NCI-H2196 treated with DMSO at 0.1 percent for 48 hours (cell line): ENCODE measurements at regions not wholly inside any gene's neighbourhood (a gene's known extent, or its start where the extent isn't known, plus 50 kb on each side); places are given as distances from the start of the nearest gene placed in this dataset.

Source experiments
- DNase-seq: peaks from one replicate; lab custom pipeline; 2025; ENCODE audit not compliant: unreplicated experiment; lab: John Stamatoyannopoulos, UW

DNA sequence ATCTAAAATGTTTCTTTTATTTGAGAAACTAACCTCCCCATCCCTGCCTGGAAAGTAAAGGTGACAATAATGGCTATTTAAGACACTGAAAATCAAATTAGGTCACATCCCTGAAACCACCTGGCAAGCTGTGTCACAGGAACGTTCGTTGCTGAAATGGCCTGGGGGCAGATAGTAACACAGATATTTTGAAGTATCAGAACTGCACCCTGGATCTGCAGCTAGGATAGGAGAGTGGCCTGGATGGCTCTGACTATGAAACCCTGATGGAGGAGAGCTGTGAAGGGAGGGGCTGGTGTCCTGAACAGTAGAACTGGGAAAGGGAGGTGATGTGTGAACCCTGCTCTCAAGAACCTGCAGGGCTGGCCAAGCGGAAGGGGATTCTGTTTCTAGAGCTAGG lies 648.3 kb upstream of the CFAP20DC start:
- DNase-seq, result no peak

DNA sequence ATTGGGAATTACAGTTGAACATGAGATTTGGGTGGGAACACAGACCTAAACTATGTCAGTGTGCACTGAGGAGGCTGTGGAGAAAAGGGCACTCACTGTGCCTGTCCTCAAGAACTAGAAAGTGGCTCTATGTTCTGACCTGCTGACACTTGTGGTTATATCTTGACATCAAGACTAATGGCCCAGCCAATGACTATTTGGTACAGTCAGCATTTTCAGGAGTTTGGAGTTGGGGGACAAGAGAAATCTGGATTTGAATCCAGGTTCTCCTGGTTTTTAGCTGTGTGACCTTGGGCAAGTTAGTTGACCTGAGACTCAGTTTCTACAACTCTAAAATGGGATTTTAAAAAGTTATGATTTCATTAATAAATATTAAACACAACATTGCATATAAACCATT lies 647.0 kb upstream of the CFAP20DC start:
- DNase-seq, result no peak

DNA sequence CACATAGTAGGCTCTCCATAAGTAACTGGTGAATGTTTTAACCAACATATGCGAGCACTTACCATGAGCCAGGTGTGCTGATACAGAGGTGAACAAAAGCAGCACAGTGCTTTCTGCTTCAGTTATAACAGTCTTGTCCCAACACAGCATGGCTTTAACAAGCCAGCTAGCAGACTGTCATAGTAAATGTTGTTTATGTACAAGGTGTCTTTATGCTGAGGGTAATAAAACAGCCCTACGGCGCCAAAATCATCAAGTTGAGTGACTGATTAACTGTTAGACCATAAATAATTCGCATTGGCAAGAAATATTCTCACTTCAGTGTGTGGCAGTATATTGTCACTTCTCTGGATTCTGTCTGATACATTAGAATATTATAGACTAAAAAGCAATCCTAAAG lies 646.0 kb upstream of the CFAP20DC start:
- no peak for DNase-seq

DNA sequence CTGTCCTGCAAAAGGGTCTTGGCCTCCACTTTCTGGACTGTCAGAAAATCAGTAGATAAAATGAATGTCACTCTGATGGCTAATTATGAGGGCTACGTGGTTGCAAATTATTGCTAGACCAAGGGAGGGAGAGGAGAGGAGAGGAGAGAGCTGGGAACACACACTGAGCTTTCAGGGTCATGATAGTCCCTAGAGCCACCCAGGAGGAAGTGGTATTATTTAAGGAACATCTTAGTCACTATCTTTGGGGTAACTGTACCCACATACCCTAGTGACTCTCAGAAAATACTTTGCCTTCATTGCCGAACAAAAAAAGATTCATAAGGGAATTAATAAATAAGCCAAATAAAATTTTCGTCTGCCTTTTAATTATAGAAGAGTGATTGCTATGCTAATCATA lies 642.3 kb upstream of the CFAP20DC start:
- DNase-seq, result no peak

DNA sequence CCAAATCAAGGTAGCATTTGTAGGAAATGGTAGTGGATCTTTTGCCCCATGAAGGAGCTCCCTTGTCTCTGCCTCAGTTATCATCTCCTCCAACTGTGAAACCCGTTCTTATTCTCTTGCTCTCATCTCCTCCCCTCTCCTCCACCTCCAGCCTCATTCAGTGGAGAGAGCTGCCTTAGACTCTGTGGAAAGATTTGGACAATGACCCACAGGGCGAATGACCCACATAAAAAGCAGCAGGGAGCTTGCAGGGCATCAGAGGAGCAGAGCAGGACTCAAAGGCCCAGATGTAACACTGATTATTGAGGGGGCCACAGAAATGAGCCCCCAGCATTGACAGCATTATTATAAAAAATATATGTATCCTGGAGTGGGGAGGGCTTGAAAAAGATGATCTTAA lies 641.1 kb upstream of the CFAP20DC start:
- DNase-seq, result no peak

DNA sequence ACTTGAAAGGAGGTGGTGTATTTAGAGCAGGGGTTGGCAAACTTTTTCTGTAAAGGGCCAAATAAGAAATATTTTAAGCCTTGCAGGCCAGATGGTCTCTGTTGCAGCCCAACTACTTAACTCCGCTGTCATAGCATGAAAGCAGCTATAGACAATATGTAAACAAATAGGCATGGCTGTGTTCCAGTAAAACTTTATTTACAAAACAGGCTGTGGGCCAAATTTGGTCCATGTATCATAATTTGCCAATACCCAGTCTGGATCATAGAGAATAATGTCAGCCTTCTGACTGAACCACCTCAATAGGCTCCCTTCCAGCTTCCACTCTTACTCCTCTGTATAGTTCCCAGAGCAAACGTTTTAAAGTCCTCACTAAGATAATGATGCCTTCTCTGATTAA lies 638.8 kb upstream of the CFAP20DC start:
- no peak for DNase-seq

DNA sequence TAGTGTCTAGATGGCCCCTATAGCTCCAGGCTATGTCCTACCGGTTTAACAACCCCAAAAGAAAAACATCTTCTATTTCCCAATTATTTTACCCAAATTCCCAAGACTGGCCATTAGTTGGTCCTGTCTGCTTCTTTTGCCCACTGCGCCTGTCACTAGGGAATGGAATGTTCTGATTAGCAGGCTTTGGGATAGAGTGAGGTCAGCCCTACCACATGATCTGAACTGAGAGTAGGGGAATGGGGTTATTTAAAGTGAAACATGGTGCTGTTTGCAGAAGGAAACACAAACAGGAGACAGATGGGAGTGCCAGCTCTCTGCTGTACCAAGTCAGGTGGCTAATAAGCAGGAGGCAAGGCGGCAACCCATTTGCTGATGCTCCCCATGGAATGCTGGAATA lies 635.6 kb upstream of the CFAP20DC start:
- DNase-seq, result no peak

DNA sequence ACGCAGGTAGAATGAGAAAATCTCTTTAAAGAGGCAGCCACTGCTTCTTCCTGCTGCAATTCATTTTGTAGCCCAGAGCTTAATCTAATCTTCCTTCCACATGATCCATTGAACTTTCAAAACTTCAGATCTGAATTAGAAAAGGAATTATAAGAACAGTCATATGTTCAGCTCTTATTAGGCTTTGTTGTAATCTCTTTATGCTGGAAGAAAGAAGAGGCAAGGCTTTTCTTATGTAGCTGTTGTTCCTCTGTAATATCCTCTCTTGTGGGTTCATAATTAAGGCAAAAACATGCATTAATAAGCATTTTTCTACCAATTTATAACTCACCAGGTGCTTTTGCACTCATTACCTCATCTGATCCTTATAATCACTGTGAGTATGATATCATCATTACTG lies 634.9 kb upstream of the CFAP20DC start:
- no peak for DNase-seq

DNA sequence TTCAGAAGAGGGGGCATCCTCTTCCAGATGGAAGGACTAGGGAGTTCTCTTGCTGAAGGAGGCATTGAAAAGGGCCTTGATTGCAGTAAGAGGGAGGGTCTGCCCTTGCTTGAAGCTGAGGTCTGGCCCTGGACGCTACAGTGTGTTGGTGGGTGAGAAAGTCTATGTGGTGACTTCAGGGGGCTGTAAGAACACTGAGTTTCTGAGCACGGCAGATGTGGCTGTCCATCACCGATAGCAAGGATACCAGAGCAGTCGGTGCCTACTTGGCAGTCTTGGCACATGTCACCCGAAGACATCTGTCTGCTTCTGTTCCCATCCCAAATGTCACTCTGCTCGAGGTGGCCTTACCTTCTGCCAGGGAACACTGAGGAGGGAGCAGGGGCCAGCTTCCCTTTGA lies 631.1 kb upstream of the CFAP20DC start:
- no peak for DNase-seq

DNA sequence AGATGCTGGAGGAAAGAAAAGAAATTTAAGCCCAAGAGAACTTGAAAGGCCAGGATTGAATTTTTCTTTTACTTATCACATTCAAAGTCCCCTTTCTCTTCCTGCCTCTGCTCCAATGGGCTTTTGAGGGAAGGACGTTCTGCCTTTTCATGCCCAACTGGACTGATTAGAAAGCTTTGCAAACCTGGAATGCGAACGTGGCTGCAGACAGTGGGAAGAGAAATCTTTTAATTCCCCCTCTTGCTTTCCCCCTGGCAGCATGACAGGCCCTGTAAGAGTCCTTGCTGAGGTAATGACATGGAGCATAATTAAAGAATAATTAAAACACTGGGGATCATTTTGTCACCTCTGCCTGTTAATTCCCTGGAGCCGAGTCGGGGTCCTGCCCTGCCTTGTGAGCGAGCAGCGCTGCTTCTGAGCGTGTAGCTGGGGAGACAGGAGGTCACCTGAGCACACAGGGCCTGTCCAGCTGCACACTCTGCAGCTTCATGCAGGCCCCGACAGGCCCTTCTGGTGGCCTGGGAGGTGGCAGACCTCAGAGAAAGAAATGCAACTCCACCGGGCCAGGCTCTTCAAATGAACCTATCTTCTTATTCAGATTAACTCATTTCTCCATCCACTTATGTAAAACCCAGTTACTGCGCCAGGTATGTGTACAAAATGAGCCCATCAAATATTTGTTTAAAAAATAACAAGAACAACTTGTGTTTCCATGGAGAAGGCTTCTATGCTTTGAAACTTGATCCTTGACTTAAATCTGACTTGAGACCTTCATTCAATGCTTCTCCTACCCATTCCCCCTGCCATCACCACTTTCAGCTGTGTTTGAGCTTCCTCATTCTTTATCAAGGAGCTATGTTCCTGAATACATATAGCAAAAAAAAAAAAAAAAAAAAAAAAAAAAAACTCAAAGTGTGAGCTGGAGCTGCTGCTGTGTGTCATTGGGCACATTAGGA lies 628.2 kb upstream of the CFAP20DC start:
- peak; percentile 53 for DNase-seq

DNA sequence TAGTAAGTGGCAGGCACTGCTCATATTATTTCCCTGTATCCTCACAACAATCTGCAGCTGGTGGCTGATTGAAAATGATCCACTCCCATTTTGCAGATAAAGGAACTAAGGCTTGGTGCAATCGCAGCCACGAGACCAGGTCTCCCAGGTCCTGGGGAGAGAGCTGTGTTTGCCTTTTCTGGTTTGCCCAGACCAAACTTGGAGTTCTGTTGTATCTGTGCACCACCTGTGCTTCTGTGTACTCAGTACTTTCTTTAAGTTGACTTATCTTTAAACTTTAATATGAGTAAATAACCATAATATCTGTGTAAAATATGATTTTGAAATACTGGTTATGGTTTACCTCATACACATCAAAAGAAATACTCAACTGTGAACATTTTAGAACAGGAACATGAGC lies 625.7 kb upstream of the CFAP20DC start:
- DNase-seq, result no peak

DNA sequence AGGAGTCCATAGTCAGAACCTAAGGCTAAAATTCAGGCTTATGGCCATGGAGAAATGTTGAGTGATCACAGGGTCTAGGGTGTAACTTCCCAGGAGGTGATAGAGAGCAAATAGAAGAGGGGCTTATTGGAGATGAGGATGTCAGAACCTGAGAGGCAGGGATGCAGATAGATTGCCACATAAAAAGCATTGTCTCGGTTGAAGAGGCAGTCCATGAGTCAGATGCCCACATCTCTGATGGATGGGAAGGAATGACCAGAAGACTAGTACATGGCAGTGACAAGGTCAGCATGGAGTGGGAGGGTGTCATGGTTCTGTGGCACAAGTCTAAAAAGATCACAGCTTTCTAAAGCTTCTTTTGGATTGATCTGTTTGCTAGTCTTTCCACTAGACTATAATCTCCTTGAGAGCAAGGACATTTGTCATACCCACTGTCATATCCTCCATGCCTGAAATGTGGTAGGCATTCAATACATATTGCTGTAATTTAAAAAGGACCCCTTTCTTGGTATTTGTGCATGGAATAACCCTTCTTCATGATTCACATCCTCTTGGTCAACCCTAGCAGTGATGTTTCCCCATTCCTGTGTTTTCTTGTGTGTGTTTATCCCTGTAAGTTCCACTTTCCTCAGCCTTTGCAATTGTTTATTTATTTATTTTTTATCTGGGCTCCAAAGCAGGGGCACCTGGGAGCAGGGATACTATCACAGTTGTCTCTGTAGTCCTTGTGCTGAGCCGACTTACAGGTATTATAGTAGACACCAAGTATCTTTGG lies 613.4 kb upstream of the CFAP20DC start:
- DNase-seq, result no peak

DNA sequence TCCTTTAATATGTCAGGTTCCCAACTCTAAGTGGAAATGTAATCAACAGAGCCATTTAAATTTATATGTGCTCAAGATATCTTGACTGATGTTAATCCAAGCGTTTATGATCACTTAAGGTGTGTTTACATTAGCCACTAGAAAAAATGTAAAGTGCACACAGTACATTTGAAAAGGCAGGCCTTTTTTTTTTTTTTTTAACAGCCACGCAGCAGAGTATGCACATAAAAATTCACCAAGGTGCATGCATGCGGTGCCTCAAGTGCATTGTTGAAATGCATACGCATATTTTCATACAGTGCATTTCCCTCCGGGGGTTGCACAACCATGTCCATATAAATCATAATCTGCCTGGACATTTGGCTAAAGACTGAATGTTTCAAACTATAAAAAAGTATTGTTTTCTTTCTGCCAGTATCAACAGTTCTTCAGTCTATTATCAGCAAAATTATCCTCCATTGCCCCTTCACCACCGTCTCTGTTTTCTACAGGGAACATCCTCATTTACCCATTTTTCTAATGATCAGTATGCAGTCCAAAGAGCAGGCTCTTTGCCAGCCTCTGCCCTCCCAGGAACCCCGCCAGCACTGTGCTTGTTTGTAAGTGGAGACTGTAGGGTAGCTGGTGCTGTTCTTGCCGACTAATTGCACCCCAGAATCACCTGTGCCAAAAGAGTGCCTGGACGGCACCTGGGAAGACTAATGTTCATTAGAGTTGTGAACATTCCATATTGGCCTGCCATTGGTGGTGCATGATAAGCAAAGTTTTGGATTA lies 611.2 kb upstream of the CFAP20DC start:
- DNase-seq, result peak; percentile 10

DNA sequence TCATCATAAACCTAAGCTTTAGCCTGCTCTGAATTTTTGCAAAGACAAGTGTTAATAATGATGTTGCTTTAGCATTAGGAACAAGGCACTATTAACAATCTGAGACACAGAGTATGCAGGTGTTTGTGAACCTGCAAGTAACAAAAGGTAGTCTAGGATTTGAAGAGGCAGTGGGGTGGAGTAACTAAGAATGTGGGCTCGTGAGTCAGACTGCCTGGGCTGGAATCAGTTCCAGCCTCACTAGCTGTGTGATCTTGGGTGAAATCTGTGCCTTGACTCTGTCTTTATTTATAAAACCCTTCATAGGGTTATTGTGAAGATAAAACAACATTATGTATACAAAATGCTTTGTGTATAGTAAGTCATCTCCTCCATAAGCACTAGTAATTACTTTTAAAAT lies 610.6 kb upstream of the CFAP20DC start:
- DNase-seq, result no peak

DNA sequence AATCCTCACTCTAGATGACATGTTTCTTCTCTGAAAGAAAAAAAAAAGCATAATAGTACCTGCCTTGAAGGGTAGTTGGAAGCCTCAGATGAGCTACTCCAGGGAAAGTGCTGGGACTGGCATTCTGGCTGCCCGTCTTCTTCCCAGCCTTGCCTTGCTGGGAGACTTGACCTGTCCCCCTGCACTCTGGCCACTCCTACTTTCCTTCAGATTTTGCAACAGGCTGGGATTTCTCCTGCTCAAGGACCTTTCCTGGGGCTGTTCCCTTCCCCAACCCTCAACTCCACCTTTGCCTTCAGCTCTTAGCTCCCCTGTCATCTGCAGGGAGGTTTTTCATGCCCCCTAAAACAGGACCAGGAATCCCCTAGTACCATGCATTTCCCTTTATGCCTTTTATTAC lies 609.9 kb upstream of the CFAP20DC start:
- DNase-seq, result no peak

DNA sequence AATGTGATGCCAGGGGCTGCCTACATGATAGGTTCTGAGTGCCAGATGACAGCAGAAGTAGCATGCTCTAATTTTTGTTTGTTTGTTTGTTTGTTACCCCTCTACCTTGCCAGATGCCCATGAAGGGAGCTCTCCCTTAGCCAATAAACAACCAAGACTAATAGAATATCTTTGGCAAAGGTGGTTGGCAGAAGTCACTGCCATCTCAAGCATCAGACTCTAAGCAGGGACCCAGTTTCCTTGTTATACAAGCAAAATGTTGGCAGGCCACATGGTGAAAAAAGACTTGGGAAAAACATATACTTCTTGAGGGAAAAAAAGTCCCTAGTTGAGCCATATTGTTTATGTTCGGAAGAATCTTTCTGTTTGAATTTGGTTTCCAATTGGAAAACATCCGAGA lies 609.0 kb upstream of the CFAP20DC start:
- DNase-seq, result no peak

DNA sequence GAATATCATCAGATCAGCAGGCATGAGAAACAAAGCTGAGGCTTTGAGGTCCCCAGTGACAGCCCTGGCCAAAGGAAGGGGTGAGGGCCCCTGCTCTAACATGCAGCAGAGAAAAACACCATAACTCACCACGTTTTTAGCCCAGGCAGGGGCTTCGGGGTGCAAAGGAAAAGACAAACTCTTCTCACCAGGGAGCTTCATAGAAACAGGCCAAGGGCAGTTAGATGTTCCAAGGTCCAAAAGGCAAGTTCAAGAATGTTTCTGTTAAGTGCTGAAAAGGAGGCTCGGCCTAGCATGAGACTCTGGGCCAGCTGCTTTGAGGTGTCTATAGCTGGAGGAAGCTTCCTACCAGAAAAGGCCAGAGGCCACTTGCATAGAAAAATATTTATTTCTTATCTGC lies 608.4 kb upstream of the CFAP20DC start:
- DNase-seq, result no peak

DNA sequence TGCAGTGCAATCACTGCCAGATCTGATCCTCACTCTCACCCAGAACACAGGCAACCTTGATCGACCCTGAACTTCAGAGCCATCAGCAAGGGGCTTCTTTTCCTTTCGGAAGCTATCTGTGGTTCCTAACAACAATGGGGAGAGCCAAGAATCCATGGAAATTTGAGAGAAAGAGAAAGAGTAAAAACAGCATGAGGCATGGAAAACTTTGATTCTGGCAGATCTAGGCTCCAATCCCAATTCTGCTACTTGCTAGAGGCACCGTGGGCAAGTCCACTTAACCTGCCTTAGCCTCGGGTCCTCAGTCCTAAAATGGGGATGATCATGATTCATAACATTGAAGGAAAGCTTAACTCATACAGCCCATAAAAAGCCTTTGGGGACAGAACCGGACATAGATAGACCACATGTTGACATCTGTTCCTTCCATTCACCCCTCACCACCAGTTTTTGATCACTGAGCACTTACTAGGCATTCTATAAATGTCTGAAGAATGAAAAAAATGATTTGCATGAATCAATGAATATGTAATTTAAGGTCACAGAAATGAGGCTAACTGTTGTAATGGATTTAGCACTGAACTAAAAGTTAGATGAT lies 605.7 kb upstream of the CFAP20DC start:
- DNase-seq, result no peak

DNA sequence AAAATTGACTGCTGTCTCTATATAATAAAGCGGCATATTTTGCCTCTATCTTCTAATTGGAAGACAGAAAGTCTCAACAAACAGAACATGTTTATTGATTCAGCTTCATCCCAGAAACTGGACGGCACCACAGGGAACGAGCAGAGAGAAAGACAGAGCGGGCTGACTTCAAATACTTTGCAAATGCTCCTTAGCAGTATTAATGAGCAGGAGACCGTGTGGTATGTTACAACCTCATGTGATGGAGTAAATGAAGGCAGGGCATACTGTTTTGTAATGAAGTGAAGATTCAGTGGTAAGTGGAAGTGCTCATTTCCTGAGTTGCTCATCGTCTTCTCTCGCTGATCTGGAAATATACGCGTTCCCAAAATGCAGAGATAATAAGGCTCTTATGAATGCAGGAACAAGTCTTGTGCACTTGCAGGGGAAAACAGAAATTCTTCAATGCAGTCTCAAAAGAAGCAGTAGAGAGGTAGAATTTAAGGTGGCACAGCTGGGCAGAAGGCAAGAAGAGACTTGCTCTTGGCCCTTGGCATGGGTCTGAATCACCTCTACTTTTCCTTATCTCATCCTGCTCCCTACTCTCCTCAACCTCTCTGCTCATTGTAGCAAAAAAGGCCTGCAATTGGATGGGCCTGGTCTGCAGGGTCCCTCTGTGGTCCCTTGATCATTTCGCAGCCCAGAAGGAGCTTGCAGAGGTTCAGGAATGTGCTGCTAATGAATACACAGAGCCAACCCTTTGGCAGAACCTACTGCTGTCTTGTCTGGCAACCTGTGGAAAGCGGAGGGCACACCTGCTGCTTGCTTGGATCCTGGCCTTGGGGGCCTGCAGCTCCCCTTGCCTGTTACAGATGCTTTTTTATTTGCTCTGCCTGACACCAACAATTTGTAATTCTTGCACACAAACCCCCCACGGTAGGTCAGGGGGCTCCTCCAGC lies 604.9 kb upstream of the CFAP20DC start:
- DNase-seq, result no peak

DNA sequence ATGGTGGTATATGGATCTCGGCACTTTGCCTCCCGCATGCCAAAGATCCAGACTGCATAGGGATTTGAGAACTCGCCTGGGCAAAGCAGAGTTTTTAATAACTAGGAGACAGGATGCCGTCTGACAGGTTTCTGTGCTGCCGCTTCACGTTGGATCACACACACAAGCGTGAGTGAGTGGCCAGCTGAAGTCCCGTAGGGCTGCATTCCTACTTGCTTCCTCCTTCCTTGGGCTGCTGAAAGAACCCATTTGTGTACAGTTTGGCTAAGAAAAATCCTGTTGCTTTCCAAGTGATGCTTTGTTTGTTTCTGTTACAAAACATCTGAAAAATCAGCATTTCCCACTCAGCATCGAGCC lies 604.3 kb upstream of the CFAP20DC start:
- DNase-seq, result no peak
